NCI-H1694 (cell line): ENCODE measurements at regions not wholly inside any gene's neighbourhood (a gene's known extent, or its start where the extent isn't known, plus 50 kb on each side); places are given as distances from the start of the nearest gene placed in this dataset.

Experiments
- DNase-seq: peaks from one replicate; lab custom pipeline; 2025; lab: John Stamatoyannopoulos, UW

DNA sequence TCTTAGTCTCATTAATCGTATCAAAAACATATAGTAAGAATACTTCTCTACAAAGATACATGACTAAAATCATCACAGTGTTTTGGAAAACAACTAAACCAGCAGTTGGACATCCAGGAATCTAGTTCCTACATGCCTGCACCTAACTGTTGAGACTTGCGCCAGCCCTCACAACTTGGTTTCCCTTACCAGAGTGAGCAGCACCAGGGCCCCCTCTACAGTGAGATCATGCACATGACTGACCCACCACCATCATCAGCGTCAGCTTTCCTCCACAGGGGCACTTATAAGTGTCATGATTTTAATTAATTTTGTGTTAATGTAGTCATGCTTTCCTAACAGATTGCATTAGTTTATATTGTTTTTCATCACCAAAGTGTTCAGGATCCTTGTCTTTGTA lies 1322.0 kb downstream of the EFNB2 start:
- DNase-seq: no peak

DNA sequence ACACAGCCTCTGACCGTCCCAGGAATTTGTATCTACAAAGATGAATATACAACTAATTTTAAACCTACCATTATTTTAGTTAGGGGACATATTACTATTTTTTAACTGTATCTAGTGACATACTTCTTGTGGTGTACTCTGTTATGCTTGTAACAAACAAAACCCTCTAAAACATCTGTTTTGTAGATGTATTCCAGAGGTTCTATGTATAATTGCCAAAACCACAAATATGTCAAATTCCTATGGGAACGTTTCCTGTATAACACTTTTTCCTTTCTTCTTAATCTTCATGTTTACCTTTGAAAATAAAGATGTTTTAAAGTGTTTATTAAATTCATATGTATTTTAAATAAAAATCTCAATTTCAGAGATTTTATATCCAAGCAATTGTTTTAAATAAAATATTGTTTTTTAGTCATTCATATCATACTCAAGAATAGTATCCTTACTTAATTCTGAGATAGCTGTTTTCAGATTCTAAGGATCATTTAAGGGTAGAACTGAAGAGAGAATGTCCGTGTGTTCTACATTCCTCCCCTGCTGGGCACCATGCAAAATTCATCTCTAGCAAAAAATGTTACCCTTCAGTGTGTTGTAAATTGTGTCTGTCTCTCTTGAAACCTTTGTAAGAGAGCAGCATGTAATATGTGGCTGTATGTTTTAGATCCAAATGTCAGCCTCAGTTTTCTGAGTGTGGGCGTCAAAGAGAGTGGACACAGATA lies 1327.7 kb downstream of the EFNB2 start:
- DNase-seq: no peak

DNA sequence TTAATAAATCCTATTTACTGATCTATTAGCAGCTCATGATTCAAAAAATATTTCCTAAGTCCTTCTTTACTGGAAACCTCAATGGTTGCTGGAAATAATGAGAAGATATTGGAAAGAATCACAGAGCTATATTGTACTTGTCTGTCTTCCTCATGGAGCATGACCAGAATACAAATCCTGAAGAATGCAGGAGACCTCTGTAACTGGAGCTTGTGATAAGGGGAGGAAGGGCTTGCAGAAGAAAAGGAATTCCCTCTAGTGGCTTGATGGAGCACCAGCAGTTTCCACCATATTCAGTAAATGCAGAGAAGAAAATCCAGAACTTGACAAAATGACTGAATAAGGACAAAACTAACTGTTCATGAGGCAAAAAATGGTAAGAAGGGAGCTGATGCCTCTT lies 1333.1 kb downstream of the EFNB2 start:
- DNase-seq: no peak

DNA sequence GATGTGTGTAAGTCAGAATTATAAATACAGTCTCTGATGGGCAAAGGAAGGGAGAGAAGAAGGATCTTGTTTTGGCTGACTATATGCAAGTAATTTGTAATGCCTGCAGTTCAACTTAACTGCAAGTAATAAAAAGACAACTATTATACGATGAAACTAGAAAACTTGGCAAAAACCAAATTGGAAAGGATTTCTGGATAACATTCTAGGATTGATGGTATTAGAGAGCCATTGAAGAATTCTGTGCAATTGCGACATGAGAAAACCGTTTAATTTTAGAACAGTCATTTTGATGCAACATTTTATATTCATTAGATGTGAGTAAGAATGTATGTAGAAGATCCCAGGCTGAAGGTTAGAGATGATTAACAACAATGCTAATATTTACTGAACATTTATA lies 1334.1 kb downstream of the EFNB2 start:
- no peak for DNase-seq

DNA sequence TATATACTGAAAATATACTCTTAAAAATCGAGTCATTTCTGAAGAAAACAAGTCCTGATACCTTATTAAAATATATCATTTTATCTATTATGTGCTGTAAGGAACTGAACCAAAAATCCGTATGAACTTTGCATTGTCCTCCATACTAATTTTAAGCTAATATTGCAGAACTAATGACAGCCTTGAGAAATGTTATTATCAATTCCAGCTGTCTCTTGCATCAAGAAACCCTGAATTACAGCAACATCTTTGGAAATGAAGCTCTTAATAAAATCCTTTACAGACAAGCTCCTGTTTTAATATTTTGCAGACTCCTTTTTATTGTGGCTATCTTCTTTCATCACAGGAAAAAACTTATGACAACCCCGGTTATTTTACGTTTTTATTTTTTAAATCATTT lies 1335.3 kb downstream of the EFNB2 start:
- DNase-seq: no peak

DNA sequence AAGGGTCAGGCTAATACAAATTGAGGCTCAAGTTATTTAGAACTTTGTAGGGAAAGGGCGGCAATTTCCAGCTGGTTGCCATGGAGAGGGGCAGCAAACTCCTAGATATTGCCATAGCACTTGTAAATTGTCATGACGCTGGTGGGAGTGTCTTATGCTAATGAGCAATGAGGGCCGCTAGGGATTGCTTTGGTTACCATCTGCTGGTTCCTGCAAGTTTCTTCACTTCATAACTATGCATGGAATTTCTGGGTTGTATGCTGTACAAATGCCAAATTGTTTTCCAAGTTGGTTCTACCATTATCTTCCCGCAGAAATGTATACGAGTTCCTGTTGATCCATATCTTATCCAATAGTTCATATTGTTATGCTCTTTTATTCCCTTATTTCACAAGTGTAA lies 1339.4 kb downstream of the EFNB2 start:
- DNase-seq: no peak

DNA sequence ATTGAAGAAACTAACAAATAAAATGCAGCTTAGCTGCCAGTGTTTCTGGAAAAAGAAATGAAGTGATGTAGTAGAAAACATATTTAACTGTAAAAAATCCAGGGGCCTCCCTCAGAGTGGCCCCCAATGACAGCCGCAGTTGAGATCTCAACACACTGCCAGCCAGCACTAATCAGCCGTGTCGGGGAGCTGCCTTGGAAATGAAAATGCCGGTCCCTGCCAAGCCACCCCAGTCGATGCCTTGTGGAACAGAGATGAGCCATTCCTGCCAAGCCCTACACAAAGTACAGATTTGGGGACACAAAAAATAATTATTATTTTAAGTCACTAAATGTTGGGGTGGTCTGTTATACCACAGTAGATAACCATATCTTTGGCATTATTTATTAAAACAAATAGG lies 1342.4 kb downstream of the EFNB2 start:
- DNase-seq: no peak

DNA sequence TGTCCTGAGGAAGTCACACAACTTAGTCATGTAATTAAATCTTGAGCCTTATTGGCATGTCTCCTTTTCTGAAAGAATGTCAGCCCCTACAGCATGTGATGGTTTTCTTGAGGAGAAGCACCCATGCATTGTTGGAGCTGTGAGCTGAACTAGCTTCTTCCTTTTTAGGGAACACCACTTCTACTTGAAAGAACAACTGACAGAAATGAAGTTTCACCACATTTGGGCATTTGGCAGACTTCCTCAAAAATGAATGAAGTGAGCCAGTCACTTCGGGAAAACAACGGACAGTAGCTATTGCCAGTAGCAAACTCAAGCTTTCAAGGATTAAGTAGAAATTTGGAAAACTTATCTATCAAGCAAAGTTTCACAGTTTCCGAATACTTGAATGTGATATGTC lies 1351.3 kb downstream of the EFNB2 start:
- no peak for DNase-seq

DNA sequence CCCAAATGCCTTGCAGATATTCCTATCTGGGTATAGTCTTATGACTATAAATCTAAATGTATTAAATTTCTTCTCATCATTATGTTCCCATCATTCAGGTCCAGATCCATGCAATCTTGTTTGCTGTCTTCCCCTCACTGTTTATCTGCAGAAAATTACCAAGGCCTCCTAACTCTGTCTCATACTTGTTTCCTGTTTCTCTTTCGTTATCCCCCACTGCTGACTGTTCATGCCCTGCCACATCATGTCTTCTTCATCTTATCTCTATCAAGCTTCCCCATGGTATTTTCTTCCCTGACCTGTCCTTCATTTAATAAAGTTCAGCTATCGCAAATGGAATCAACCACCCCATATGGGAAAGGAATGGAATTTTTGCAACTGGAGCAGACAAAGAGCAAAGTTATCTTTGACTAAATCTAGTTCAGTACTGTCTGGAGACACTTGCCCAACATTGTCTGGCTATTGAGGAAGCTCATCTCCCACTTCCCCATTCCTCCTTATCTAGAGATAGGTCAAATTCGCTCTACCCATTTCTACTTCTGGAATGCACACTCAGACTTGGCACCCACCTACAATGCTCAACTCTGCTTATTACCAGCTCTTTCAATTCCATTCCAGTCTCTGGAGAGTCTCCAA lies 1358.1 kb downstream of the EFNB2 start:
- no peak for DNase-seq

DNA sequence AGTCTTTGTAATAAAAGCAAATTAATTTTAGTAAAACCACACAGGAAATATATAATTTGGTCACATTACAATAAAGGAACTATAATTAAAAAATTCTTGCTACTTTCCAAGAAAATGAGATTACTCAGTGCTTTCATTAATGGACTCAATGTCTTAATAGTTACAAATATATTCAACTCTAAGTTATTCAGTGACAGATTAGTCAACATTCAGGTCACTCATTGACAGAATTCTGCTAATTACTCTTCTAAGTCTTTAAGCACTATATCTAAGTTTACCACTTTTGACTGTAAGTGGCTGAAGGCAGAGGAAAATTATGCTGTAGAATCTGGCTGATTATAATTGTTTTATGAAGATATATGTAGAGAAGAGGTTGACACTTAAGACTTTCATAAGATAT lies 1365.0 kb downstream of the EFNB2 start:
- no peak for DNase-seq

DNA sequence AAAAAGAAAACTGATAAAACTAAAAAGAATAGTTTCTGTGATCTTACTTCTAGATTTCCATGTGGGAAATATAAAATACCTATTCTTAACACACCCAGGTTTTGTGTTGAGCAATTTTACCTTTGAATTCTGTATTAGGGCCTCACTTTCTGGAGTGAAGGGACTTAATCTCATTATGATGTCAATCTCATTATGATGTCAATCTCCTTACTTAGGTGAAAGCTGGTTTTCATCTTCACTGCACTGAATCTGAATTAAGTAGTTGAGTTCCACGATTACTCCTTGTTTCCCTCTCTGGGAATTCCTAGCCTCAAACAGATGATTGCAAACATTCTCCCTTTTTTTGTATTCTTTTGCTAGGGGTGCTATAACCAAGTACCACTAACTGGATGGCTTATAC lies 1367.2 kb downstream of the EFNB2 start:
- DNase-seq: no peak

DNA sequence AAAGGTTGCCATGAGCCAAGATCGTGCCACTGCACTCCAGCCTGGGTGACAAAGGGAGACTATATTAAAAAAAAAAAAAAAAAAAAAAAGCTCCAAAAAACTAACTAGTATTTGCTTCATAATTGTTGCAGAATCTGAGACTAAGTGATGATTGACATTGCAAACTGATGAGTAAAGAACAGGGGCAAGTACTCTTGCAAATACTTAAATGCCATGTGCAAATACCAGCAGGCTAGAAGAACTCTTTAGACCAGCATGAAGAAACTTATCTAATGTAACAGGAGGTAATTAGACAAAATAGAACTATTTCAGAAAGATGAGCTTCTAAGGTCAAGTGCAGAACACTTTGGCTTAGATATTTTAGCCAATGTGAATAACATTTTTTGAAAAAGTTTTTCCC lies 1368.1 kb downstream of the EFNB2 start:
- DNase-seq: no peak

DNA sequence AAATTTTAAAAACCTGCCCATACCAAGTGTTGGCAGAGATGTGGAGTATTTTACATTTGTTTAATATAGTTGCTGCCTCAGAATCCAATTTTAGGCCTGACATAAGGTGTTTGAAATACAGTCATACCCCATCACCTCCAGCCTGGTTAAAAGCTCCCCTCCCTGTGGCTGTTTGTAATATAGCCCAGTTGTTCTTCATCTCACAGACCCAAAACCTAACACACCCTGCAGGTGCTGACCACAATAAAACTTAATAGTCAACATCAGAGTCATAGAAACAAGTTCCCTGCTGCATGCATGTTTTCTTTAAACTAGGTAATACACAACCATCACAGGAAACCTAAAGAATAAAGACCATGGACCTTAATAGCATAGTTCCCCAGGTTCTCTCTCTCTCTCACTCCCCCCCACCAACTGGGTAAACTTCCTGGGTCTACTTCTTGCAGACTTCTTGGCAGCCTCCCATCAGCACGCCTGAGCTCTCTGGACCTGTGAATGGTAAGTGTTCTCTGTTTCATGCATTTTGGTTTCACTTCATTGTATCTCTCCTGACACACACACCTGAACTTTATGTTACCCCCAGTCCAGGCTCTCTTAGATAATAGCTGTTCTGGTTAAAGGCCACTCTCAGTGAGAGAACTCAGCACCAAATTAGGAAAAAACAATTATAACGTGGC lies 1369.9 kb downstream of the EFNB2 start:
- no peak for DNase-seq

DNA sequence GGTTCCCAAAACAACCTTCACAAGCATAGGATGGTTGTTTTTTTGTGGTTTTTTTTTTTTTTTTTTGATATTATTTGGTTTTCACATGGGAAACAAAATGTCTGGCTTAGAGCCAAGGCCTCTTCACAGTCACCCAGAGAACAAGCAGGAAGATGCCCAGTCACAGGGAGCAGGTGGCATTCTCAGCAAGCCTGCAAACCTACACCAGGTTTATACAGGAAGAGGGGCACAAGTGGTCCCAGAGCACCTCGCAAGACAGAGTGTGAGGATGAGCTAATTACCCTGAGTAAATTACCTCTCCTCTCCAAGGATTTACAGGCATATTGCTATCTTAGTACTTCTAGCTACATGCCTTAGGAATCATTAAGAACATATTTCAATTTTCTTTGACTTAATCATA lies 1375.6 kb downstream of the EFNB2 start:
- peak; percentile 26 for DNase-seq

DNA sequence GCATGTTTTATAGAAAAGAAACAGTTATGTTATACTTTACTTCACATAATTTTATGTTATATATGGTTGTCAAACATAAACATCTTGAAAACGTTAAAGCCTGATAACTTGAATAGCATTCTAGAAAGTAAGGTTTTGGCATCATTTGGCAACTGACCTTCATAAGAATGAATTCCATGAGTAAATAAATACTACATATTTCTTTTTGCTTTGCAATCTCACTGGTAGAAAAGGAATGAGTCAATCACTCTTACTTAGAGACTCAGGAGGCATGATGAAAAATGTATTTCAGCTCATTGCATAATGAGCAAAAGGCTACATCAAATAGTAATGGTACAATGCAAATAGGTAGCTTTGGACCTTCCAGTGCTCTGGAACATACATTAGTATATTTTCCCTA lies 1381.9 kb downstream of the EFNB2 start:
- no peak for DNase-seq

DNA sequence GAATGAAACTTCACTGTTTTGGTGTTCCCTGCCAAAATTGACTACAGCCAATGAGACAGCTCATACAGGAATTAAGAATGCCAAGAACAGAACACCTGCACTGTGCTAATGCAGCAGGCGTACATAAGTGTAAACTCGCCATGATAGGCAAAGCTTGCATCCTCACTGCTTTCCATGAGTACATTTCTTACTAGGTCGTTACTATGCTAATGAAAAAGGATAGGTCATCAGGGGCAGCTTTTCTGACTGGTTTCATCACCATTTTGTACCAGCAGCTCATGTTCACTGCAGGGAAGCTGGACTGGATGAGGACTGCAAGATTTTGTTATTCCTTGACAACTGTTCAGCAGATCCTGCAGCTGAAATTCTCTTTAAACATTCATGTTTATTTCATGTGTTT lies 1383.8 kb downstream of the EFNB2 start:
- DNase-seq: no peak

DNA sequence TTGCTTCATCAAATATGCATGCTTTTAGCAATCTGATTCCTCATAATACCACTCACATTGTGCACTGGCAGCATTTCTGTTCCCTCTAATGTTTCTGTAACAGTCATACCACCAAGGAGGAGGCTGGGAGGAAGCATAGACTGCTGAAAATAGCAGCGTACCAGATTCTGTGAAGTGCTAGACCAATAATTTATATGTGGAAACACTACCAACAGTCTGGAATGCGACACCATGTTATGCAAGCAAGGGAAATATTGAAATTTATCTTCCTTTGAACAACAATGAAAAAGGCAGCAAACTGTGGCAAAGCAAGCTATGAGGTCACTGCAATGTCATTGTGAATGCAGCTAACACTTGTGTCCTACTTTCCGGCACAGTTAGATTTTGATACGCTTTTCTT lies 1388.0 kb downstream of the EFNB2 start:
- no peak for DNase-seq

DNA sequence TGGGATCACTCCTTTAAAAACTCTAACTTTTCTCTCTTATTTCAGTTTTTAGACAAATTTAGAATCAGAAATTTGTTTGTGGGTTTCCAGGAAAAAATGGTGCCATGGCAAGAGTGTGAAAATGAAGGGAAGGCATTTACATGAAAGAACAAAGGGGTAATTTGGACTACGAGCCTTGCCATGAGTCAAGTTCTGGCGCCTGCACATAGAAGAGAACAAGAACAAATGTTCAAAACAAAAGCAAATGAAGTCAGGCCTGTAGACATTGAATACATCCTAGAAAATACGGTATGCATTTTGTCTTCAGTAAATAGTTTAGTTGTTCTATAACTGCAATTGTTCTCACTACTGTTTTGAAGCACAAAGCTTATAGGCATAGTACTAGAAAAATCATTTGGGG lies 1390.5 kb downstream of the EFNB2 start:
- no peak for DNase-seq

DNA sequence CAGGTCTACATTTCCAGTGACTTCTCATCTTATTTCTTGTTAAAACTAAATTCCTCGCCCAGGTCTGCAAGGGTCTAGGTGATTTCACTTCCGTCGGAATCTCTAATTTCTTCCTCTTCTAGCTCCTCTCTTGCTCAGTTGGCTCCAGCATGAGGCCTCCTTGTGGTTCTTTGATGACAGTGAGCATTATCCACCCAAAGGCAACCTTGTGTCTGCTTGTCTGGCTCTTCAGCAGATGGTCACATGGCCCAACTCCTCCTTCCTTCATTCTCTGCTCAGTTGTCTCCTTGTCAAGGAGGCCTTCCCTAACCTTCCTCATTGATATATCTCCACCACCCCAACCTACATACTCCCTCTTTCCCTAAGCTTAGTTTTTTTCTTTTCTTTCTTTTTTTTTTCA lies 1391.4 kb downstream of the EFNB2 start:
- no peak for DNase-seq

DNA sequence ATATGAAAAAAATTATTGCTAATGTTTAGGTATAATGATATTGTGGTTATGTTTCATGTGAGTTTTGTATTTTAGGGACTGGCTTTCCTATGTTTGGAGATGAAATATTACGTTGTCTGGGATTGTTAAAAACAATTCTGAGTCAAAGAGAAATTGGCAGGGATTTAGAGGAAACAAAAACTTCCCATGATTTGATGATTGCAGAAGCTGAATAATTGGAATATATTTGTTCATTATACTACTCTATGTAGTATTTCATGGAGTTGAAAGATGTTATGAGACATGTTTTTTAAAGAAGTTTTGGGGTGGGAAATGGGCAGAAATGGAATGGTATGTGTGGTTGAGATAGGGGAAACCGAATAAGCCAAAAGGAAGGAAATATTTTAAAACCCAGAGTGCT lies 1392.9 kb downstream of the EFNB2 start:
- no peak for DNase-seq

DNA sequence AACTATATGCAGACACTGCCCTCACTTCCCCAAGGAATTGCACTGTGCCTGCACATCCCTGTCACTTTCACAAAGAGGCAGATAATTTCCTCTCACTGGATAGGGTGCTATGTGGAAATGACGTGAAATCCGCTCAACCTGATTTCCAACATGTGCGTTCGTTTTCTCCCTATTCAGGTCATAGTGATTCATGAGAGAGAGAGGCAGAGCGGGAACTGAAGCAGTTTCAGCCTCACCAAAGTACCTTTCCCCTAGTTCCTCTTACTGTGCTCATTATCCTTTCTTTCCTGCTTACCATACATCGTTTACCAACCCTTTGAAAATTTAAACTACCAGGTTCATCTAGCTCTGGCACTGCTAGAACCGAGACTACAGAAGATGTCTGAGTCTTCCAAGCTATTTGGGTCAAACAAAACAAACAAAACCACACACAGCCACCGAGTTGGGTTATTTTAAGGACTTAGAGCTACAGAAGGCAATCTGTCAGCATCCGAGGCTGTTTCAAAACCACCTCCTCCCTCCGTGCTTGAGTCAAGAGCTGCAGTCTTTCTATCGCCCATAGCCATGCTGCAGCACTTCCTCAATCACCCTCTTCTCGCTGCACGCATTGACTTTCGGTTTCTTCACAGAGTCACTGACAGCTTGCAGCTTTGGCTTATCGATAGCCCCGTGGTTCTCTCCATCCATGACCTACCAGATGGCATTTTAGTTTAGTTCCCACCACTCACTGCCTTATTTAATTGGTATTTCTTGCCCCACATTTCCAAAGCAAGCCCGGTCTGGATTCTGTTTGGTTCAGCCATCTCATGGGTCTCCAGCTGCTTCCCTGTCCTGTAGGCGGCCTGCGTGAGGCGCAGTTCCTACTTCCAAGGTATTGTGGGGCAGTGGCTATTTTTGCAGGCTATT lies 1395.8 kb downstream of the EFNB2 start:
- peak; percentile 71 for DNase-seq

DNA sequence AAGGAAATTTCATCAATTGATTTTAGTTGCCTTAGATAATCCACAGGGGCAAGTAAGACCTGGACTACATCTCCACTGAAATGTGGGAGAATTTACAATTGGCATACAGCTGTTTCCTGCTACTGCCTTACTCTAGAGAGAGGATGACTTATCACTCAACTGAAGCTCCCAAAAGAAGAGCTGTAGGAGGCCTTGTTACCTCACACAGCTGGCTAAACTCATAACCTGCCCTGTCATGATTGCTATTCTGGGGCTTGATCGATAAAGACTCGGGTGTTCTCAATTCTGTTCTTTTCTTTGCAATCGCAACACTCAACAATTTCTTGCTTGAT lies 1396.4 kb downstream of the EFNB2 start:
- DNase-seq: no peak
